HG03520 (cell line): ENCODE measurements at regions not wholly inside any gene's neighbourhood (a gene's known extent, or its start where the extent isn't known, plus 50 kb on each side); places are given as distances from the start of the nearest gene placed in this dataset.
"Not testable (repeated sequence)": the region's sequence is repeated elsewhere in the genome, so short reads cannot be mapped to it uniquely, and the experiment has no call there.

Experiments
- ATAC-seq: cut with Tn5 transposase; IDR thresholded peaks from one replicate; pipeline ENCODE4 v1.9.1; 2021; ENCODE audit warnings: mild to moderate bottlenecking, moderate library complexity; ENCODE audit not compliant: unreplicated experiment

DNA sequence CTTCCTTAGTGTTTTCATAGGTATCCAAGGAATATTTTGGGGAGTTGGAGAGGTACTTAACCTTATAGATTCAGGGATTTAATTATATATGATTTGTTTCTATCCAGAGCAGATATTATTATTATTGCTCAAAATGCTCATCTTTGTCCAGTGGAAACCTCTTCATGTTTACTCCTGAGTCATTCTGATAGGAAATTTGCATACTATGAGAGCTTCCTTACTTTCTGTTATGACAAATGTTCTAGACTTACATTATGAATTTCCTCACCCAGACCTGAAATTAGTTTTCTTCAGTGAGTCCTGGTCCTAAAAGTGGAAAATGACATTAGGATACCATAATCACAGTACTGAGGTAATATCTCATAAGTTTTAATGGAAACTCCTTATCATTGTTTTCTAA is 57.5 kb upstream of the PLPPR5 start:
- ATAC-seq, result peak; percentile 76

DNA sequence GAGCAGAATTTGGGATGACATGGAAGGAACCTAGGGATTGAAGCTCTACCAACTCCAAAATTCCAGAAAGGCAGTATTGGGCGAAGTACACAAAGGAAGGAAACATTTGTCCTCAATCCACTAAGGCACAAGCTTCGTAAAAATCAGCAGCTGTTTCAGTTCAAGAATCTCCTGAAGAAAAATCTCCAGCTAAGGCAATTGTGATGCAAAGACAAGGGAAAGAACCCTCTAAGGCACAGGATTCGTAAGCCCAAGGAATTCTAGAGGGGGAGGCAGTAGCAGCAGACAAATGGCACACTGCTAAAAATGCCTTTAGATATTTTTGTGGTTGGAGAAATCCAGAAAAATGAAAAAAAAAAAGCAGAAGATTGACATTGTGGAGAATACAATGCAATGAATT is 64.5 kb upstream of the PLPPR5 start:
- no peak for ATAC-seq

DNA sequence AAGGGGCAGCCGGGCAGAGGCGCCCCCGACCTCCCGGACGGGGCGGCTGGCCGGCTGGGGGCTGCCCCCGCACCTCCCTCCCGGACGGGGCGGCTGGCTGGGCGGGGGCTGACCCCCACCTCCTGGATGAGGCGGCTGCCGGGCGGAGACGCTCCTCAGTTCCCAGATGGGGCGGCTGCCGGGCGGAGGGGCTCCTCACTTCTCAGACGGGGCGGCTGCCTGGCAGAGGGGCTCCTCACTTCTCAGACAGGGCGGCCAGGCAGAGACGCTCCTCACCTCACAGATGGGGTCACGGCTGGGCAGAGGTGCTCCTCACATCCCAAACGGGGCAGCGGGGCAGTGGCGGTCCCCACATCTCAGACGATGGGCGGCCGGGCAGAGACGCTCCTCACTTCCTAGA is 73.9 kb upstream of the PLPPR5 start:
- not testable (repeated sequence) for ATAC-seq

DNA sequence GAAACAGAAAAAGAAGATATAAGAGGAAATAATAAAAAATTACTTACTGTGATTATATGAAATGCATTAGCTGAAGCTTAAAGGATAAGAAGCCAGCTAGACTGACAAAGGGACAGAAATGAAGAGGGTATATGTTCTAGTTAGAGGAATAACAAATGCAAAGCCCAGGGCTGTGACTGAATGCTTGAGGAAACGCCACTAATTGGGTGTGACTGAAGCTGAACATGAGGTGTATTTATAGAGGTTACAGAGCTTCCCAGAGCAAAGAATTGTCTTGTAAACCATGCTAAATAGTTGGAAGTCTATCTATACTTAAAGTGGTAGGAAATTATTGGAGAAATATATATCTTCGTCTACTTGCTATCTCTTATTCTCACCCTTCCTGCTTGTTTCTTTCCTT is 77.7 kb upstream of the PLPPR5 start:
- no peak for ATAC-seq

DNA sequence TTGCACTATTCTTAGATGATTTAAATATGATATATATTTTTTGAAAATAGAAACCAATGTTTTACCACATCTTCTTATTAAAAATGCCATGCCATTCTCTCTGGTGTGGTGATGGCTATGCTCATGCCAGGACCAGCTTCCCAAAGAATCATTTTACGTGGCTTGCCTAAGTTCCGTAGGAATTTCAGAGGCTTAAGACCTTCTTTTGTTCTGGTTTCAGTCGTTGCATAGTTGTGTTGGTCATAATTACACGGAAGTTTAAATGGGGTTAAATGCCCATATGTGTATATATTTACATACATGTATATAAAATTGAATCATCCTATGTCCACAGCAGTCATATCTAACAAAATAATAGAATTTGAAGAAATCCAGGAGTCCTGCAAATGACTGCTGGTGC is 78.7 kb upstream of the PLPPR5 start:
- ATAC-seq, result no peak

DNA sequence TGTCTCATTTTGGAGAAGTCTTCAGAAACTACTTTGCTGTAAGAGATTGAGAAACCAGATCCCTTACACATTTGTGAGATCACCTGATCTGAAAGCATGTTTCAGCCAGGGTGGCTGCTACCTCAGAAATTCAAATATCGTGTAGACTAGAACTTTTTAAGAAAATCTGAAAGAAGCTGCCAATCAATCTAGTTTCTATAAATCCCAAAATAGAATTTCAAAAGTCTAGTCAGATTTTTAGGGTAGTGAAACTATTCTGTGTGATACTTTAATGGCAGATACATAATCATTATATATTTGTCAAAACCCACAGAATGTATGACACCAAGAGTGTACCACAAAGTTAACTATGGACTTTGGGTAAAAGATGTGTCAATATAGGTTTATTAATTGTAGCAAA is 79.9 kb upstream of the PLPPR5 start:
- peak; percentile 68 for ATAC-seq

DNA sequence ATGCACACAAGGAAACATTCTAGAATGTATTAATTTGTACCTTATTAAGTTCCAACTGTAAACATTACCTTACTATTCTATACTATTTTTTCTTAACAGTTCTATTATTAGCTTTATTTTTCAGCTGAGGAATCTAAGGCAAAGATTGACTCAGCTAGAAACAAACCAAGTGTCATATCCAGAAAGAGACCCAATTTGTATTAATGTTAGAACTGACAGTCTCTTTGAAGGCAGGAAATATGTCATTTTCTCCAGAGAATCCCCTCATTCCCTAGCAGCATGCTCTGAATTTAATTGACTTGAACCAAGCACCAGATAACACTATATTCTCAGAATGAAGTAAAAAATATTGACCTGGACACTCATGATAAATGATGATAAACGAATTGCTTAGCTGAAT is 81.4 kb upstream of the PLPPR5 start:
- no peak for ATAC-seq

DNA sequence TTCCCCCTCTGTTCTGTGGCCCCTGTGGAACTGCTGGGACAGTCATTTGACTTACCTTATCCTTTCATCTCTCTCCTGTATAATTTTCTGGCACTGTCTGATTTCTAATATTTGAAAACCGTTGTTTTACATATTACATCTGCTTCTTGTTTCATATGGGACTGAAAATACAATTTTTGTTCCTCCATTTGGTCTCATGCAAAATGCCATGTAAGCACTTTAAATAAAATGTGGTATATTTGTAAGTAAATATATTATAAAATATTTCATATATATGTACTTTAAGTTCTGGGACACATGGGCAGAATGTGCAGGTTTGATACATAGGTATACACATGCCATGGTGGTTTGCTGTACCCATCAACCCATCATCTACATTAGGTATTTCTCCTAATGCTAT is 93.9 kb upstream of the PLPPR5 start:
- no peak for ATAC-seq

DNA sequence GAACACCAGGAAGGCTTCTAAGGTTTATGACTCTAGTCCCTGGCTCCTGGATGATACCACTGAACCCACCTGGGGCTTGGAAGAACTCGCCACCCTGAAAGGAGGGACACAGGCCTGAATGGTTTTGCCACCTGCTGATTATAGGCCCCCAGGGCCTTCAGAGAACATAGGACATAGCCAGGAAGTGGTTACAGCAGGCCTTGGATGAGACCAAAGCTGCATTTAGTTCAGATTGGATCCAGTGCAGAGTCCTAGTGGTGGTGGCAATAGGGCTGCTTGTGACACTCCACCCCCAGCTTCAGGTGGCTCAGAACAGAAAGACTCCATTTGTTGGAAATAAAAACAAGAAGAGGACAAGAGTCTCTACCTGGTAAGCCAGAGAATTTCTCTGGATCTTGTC is 101.6 kb upstream of the PLPPR5 start:
- no peak for ATAC-seq

DNA sequence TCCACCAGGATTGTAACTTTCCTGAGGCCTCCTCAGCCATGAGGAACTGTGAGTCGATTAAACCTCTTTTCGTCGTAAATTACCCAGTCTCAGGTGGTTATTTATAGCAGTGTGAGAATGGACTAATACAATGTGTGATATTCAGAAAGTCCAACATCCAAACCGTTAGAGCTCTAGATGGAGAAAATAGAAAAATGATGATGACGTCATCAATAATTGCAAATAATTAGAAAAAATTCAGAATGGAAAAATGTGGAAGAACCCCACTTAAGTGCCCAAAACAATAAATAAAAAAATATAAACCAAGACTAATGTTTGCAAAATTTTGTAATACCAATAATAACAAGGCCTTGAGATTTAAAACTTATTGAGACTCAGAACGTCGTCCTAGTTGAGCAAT is 103.0 kb upstream of the PLPPR5 start:
- no peak for ATAC-seq

DNA sequence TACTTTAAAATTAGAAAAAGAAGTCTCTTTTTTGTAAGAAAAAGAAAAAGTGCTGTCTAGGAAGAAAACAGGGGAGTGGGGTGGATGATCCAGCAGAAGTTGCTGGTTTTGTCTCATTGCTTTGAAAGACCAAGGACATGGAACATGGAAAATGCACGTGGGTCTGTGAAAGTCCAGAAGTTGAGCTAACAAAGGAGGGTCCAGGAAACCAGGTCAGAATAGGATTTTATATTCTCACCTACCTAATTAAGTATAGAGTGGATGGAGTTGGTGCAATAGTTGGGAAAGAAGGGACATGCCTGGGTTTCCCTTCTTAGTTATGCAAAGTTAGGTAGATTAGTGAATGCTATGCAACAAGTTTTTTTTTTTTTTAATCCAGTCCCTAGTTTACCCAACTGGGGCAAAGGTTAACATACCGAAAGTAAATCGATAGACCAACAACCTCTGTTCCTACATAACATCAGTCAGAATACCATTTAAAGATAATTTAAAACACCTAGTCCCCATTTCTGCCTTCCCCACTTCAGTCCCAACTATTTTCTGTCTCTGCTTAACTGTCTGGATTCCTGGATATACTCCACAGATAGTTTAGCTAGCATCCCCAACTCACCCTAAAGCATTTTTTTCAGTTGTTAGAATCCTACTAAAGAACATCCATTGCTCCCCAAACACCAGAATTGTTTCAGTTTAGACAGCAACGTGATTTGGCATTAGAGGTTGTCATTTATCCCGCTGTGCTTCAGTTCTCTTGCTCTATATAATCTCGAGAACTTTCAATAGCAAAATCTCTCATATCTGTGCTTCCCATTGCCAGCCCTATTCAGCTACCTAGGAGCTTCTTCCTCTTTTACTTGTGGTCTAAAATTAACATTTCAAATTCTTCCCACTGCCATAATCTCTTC is 105.7 kb upstream of the PLPPR5 start:
- no peak for ATAC-seq

DNA sequence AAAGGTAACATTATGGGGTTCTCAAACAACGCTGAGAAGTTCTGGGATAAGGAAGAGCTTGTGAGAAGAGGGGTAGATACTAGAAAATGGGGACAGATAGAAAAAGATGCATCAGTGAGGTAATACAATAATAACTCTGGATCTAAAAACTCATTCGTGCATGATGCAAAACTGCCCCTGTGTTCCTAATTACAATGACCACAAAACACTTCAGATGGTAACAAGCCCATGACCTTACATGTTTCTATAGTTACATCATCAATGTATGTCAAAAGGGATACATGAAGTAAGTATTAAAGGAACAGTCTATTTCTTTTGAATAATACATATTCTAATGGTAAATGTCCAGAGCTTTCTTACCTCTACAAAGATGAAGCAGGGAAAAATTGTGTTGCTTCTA is 110.6 kb upstream of the PLPPR5 start:
- ATAC-seq, result no peak

DNA sequence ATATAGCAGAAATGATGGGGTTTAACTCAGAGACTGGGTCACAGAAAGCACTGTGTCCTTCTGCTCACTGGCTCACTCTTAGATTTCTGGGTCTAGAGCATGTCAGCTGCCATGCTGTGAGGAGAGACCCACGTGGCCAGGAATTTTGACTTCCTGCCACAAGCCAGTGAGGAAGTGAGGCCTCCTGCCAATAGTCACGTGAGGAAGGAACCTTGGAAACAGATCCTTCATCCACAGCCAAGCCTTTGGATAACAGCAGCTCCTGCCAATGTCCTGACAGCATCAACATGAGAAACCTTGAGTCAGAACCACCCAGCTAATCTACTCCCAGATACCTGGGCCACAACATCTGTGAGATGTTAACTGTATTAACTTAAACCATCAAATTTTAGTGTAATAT is 114.5 kb upstream of the PLPPR5 start:
- ATAC-seq, result no peak

DNA sequence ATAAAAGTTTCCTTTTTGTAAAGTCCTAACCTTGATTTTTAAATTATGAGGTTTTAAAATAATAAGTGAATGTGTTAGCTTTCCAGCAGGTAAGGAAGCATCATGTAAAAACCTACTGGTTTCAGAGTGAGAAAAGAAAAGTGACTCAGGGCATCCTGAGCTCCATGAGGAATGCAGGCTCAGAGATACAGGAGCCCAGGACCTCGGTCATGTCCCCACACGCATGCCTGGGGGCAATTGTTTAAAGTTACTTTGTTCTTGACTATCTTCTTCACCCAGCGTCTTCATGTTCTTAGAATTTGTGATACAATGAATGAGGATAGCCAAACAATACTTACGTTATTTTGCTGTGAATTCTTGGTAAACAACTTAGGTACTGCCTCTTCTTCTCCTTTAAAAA is 117.4 kb upstream of the PLPPR5 start:
- no peak for ATAC-seq

DNA sequence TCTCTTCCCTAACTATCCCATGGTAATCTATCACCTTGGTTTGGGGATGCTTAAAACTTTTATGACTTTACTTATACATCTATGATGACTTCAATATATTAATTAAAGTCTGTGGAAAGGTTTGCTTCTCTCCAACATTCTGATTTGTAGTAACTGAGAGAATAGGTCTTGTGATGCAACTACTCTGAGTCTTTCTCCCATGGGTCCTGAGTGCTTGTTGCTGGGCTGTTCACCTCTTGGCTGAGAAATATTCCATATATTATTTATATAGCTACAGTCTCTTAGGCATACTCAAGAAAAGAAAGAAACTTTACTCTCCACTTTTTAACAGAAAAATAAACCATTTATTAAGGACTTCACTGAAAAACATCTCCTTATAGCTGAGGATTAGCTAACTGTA is 119.3 kb upstream of the PLPPR5 start:
- no peak for ATAC-seq

DNA sequence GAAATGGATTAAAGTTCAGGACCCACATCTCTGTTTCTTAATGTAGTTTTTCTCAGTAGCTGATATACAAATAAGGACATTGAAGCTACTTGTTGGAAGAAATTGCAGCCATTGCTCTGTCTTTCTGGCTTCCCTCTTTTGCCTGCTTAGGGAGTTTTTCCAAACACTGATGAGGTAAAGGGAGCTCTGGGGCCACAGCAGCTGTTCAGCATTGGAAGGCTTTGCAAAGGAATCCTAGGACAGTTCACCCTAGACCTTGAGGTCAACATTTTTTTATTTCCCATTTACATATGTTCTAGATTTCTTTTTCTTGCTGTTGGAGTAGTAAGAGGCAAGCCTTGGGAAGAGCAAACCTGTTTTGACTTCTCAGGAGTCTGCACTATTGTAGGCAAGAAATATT is 126.9 kb upstream of the PLPPR5 start:
- ATAC-seq, result no peak

DNA sequence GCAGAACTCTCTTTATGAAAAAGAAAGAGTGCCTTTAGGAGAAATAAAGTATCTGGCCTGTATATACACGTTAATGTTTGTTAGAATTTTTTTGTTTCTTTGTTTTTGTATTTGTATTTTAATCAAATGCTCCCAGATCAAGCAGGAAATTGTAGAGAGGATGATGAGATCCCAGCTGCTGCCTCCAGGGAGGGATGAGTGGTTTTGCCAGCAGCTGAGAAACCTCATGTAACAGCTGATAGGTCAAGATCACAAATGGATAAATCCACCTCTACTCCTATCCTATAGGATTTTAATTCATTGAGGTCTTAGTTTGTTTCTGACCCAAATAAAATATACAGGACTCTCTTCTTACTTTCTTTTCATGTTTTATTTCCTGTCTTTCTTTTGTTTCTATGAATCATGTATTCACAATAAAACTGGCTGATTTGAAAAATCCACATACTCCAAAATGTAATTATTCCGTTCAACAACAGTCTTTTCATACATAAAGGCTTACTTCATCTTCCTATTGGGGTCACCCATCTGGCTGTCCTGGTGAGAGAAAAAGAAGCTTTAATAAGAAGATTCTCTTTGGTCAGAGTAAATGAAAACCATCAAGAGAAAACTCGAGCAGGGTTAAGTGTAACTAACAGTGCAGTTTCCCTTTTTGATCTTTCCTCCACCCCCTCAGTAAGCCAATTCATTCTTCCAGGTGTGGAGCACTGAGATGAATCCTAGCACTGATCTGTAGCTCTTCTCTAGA is 129.3 kb upstream of the PLPPR5 start:
- ATAC-seq, result no peak

DNA sequence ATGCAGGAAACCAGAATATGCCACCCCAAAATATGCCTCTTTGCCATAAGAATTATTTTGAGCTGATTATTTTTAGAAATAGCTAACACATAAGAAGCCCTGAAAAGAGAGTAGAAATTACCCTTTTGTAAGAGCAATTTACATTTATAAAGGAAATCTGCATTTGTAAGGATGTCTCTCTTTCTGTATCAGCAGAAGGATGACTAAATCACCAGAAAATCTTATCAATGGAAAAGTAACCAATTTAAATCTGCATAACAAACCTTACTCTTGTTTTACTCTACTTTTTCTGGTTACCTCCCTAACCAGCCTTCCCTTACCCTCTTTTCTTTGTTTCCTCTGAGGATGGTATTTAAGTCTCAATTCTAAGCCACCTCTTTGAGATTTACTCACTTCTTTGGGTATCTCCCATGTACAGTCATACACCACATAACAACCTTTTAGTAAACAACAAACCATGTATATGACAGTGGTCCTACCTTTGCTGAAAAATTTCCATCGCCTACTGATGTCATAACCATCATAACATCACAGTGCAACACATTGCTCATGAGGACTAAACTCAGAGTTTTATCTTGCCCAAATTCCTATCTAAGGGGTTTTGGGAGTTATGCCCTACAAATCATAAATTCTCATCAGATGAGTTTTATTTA is 126.6 kb upstream of the PLPPR4 start:
- no peak for ATAC-seq

DNA sequence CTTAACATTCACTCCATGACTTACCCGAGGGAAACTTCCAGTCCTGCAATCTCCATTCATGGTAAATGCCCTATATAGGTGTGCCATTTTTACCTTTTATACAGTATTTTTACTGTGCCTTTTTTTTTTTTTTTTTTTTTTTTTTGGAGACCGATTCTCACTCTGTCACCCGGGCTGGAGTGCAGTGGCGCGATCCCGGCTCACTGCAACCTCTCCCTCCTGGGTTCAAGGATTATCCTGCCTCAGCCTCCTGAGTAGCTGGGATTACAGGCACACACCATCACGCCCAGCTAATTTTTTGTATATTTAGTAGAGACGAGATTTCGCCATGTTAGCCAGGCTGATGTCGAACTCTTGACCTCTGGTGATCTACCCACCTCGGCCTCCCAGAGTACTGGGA is 124.4 kb upstream of the PLPPR4 start:
- no peak for ATAC-seq

DNA sequence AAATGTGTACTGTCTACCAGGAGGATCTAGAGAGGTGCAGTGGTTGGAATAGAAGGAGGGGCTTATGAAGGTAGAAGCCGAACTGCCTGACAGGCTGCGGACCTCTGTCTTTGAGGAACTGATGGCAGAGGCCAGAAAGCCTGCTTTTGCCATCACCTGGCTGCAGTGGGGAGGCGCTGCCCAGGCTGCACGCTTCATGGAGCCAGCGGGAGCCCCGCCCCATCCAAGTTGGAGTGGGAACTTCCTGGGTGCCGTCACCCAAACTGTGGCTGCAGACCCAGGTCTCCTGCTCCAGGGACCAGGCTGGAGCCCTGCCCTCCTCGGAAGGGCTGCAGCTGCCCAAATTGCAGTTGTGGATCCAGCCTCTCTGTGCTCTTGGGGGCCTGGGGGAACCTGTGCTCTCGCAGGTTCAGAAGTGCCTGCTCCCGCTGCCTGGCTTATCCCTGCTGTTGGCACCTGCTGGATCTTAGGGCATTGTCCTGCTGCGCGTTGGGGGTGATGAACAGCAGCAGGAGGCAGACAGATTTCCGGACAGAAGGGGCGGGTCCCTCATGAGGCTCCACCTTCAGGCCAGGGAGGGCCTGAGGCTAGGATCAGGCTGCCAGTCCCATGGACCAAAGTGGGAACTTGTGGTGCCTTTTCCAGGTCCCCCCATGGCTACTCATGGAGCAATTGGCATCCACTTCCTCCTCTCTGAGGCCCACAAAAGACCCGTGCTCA is 118.0 kb upstream of the PLPPR4 start:
- ATAC-seq, result no peak

DNA sequence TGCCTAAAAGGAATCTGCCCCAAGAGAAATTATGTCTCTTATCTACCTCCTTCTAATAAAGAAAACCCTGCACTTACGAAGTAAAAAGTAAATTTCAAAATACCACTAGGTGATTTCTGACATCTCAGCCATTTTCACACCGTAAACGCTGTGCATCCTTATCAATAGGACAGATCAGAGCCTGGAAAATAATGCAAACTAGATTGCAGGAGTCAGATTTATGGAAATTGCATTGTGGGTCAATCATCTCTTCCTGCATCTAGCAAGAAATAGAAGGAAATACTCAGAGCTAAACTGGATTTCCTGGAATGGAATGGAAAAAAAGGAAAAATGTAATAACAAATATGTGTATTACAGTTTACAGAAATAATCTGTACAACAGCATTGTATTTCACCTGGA is 114.3 kb upstream of the PLPPR4 start:
- ATAC-seq, result no peak
